GM18870 (cell line): ENCODE measurements at regions not wholly inside any gene's neighbourhood (a gene's known extent, or its start where the extent isn't known, plus 50 kb on each side); places are given as distances from the start of the nearest gene placed in this dataset.

Experiments
- ATAC-seq: cut with Tn5 transposase; IDR thresholded peaks from one replicate; pipeline ENCODE4 v1.9.1; 2021; ENCODE audit warnings: moderate library complexity; ENCODE audit not compliant: unreplicated experiment

DNA sequence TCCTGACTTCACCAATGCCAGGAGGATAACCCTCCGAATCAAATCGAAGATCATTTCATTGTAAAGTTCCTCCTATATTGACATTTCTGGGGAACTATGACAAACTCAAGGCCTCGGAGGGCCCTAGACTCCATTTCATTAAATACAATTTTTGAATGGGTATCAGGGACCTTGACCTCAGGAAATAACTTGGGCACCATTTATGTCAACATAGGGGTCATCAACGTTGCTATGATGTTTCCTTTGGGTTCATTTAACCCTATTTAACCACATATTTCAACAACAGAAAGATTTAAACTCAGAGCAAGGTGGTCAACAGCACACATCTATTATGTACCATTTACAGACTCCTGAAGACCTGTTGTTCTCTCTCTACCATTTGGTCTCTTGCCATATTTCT lies 395.1 kb downstream of the TRIML1 start:
- no peak for ATAC-seq

DNA sequence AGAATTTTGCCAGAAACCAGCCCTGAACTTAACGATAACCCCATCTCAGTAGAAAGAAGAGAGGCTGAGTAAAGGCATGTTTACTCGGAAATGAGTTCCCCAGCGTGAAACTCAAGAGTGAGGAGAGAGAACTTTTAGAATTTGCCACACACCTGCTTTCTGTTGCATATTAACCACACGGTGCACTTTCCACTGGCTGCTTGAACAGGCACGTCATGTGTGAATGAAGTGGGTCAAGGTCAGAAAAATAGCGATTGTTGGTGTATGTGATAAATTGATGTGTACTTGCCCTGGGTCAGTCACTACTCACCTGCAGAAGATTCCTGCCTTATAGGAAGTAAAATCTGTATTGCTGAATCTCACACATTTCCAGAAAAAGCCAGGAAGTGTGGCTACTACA lies 395.7 kb downstream of the TRIML1 start:
- no peak for ATAC-seq

DNA sequence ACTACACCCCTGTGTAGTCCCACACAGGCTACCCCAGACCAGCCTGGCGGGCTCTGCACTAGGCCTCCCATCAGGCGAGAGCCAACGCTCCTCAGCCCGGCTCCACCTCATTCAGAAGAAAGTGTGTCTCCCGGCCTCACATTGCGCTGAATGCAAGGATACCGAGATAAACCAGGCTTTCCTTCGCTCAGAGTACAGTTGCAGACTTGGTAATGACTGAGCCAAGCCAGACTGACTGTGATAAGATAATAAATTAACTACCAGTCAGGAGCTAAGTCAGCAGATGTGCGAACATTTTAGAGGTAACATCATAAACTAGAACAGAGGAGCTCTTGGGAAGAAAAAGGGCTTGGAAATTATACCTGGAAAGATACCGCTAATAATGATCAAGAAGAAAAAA lies 397.6 kb downstream of the TRIML1 start:
- ATAC-seq: no peak

DNA sequence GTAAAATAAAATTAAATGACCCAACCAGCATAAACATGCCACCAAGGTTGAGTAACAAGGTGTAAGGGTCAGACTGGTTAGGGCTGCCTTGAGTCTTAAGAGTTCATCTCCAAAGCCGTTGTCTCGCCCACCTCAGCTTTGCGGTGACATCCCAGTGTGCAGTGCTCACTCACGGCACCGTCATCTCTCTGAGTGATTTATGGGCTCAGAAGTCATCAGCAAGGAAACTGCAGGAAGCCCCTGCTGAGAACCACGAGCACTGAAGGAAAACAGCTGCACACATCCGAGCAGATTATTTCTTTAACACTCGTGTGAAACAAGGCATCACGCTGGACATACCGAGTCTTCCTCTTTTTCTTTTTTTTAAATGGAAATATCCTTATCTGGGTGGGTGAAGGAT lies 411.1 kb downstream of the TRIML1 start:
- no peak for ATAC-seq

DNA sequence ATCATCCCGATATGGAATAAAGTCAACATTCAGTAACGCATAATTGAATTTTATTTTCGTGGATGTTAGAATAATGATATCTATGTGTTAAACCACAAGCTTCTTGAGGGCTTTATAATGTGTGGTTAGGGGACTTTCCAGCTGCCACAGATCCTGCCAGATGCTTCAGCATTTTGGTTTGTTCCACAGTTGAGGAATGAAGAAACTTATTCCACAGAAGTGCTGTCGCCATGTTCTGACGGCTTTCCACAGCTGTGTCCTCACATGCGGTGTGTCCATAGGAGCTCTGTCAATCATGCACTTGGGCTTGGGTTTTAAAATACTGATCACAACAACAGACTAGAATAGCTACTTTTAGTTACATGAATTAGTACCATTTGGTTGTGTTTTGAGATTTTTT lies 411.9 kb downstream of the TRIML1 start:
- ATAC-seq: no peak

DNA sequence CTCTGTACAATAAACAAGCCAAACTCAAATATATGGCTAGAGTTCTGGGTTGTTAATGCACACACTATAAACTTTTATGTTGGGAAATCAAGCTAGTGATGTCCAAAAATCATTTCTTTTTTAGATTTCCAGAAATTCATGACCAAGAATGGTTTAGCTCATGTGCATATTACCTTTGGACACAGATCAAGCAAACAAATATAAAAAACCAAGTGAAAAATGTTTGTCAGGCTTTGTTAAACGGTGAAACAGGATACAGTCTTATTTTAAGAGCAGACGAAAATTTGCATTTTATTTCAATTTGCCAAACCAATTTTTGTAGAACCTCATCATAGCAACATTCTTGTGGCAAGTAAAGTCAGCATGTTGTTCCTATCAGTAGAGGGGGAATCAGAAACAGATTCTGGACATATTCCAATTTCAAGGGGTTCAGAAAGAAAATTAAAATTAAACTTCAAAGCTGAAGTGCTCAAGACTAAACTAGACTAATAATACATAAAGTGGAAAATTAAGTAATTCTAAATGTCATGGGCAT lies 413.6 kb downstream of the TRIML1 start:
- no peak for ATAC-seq

DNA sequence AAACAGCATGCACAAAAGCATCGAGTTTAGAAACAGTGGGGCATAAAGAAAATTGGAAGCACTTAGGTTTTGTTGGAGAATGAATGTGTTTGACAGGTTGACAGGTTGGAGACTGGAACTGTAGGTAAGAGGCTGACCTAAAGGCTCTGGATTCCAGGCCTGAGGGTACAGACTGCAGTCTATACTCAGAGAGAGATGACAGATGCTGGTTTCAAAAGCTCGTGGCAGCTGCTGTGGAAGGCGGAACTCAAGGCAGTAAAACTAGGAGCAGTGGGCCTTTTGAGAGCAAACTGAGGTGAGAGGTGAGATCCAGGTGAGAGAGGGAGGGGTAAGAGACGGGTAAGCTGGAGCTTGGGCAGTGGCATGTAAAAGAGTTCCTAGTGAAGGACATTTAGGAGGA lies 415.2 kb downstream of the TRIML1 start:
- ATAC-seq: no peak

GRCh38 chr4:188573104-188573503 lies 433.9 kb downstream of the TRIML1 start:
- ATAC-seq: no peak

DNA sequence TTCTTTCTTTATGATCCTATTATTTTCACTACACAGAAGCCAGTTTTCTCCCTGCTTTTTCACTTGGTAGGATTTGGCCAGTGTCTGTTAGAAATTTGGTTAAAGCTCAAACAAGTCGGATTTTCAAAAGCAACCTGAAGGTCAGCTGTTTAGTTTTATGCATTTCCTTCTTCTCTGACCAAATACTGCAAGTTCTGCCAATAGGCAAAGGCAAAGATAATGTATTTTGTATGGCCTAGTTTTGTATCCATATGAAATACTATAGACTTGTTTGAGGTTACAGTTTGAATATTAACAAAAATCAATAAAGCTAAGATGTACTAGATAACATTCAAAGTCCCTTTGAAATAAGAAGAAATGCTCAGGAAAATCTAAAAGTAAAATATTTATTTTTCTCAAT lies 439.4 kb downstream of the TRIML1 start:
- ATAC-seq: no peak

DNA sequence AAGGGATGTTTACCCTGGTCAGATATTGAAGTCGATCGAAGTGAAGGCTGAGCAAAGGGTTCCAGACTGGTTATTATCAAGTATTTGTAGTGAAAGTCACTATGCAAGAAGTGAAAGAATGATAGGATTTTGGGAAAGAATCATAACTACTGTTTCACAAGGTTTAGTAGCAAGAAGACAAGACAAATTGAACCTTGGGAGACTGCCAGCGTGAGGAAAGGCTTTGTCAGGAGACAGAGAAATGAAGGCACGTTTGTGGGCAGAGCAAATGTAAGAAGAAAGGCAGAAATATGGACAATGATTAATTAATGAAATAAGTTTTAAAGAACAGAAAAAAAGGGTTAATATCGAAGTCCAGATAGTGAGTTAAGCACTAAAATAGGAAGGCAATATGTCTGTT lies 456.8 kb downstream of the TRIML1 start:
- no peak for ATAC-seq

DNA sequence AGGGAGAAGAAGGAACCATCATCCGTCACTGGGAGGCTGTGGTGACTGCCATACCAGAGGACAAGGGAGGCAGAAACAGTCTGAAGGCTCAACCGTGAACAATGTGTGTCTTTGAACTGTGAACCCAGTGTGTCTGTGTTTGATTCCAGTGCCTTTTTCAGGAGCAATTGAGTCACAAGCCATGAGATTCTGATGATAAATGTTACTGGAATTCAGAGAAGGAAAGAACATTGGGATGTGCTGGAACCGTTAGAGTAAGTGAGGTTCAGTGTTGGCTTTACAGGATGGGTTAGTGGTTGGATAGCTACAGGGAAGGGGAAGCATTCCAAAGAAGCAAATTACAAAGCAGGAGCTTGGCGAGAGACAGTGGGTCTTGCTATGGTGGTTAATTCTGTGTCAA lies 464.4 kb downstream of the TRIML1 start:
- ATAC-seq: no peak

DNA sequence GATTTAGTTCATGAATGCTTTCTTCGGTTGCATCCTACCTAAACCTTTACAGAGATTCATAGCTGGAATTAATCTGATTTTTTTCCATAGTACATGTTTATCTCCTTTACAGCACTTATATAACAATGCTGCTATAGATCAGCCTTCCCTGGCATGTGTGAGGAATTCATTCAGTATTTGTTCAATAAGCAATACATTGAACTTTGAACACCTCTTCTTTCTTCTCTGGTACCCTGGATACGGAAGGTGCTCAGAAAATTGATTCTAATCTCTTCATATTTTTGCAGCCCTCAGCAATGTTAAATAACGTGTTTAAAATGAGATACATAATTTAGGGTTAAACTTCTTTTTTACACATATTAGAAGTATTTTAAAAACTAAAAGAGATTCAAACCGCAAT lies 467.4 kb downstream of the TRIML1 start:
- ATAC-seq: no peak

DNA sequence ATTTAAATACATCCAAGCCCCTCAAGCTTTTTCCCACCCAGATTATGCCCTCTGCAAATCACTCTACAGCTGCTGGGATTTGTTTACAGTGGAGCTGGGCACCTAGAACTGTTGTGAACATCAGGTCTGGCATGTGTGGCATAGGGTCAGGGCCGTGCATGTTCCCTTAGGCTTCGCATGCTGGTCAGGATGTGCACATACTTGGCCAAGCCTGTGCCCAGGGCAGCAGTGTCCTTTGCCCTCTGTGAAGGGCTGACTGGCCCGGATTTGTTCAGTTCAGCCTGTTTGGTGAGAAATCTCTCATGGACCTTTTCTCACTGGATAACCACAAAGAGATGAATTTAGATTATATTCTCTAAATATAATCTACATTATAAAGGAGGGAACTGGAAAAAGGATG lies 471.9 kb downstream of the TRIML1 start:
- no peak for ATAC-seq

GRCh38 chr4:188612659-188613058 lies 473.4 kb downstream of the TRIML1 start:
- ATAC-seq: no peak

DNA sequence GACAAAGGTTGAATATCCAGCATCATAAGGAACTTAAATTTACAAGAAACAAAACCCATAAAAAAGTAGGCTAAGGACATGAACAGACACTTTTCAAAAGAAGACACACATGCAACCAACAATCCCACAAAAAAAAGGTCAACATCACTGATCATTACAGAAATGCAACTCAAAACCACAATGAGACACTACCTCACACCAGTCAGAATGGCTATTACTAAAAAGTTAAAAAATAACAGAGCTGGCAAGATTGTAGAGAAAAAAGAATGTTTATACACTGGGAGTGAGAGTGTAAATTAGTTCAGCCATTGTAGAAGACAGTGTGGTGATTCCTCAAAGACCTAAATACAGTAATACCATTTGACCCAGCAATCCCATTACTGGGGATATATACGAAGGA lies 474.7 kb downstream of the TRIML1 start:
- ATAC-seq: no peak

- ATAC-seq: no peak
These were observed 480.4 kb downstream of the TRIML1 start for GRCh38 chr4:188619456-188620149.

- no peak for ATAC-seq
These were observed 481.4 kb downstream of the TRIML1 start for GRCh38 chr4:188620608-188621007.

DNA sequence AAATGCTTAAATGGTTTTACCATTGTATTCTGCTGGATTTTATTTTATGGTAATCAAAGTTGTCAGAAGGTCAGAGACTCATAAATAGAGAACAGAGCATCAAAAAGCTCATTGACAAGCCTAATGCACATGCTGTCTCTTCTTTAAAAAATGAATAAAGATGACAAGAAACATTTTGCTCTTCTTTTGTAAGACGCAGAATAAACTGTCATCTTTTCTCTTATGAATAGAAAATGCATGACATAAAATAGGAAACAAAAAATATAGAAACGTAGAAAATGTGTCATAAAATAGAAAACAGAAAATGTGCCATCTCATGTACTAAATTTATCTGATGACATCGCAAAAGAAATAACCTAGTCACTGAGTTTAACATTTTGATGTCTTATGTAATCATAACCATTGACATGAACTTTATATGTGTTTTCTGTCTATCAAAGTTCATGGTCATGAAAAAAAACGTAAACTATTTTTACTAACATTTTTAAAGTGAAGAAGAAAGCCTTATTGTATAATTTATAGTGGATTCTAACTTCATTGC lies 484.1 kb downstream of the TRIML1 start:
- no peak for ATAC-seq

DNA sequence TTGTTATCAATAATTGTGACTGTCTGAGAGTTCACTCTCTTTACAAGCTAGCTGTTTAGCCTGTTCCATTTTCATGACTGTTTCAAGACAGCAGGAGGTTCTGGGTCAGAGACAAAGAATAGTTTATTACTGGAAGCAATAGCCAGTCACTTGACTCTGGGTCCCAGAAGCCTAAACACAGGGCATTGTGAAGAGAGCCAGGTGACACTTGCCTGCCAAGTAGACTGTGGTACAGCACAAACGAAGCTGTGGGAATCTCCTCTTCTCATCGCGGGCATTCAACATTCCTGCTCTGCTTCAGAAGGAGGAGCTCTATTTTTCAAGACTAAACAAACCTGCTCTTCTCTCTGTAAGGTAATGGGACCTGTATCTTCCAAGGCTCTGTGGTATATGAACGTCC lies 485.1 kb downstream of the TRIML1 start:
- ATAC-seq: no peak

GRCh38 chr4:188627892-188628291 lies 488.7 kb downstream of the TRIML1 start:
- no peak for ATAC-seq

DNA sequence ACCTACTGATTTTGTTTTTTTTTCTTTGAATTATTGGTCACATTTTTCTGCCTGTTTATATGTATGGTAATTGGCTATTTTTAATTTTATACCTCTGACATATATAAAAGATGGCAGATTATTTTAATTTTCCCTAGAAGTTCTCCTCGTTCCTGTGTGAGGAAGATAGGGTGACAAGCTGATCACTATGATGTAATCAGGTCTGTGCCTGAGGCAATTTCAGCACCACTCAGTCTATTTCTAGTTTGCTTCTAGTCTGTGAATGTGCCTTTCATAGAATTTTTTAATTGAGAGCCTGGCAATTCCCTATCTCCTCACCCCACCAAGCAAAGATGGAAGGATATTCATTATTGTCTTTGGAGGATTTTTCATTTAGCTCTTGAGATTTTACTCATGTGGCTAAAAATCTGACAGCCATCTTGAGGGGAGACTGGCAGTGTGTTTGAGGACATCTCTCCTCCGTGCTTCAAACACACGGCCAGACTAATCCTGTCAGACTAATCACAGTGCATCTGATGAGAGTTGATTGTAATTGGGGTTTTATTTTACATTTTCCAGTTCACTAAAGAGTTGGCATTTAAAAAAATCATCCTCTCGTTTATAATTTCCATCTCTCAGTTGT lies 500.3 kb downstream of the TRIML1 start:
- no peak for ATAC-seq

GRCh38 chr4:188647820-188648370 lies 508.7 kb downstream of the TRIML1 start:
- no peak for ATAC-seq
